ENCODE measurements at regions not wholly inside any gene's neighbourhood (a gene's known extent, or its start where the extent isn't known, plus 50 kb on each side); places are given as distances from the start of the nearest gene placed in this dataset.

DNA sequence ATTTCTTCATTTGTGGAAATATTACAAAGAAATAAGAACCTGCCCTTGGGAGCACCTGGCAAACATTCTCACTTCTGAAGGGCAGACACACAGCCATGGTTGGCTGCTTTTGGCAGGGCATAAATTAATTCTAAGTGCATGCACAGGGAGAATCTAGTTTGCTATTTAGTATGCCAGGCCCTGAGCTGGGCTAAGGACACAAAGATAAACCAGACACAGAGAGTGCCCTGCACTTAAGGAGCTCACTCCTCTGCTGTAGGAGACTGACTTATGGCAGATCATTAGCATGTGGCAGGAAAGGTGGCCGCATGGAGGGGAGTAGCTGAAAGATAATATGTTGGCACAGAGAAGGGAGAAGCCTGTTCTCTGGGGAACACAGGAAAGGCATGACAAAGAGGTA lies 367.0 kb downstream of the LPIN1 start:
- ChIA-PET CTCF (no interaction called here), RAD21 (ENCODE audit: low non-redundant PET in 1 of 2, low total read pairs in 2 of 2, uncharacterized antibody in 2 of 2, unreplicated experiment in 2 of 2) (no interaction called here)

More for the DNA sequence above, 367.0 kb downstream of the LPIN1 start:
- Histone ChIP-seq H3K79me2 (ENCODE audit: insufficient read depth, low read length) (no peaks in the 10 kb centered on the region), H3K27me3 (ENCODE audit: insufficient read depth, low read length) (no peaks in the 10 kb centered on the region), H3K4me3 (replicated peaks in 1 of 2; ENCODE audit: low read depth in 1 of 2, low read length in 2 of 2) (no peak overlapping the region), H3K4me2 (ENCODE audit: low read length) (no peak overlapping the region), H3K9me2 (ENCODE audit: insufficient read depth) (no peaks in the 10 kb centered on the region), H2AFZ (ENCODE audit: low read depth, low read length, poor library complexity, severe bottlenecking) (no peak overlapping the region), H3K9me3 (ENCODE audit: control insufficient read depth in 1 of 2, insufficient read depth in 1 of 2, low read depth in 1 of 2, low read length in 2 of 2) (no peaks in the 10 kb centered on the region), H3K9ac (ENCODE audit: low read length) (no peak overlapping the region), H3K27ac (ENCODE audit: low read depth, low read length) (no peak overlapping the region), H3K36me3 (ENCODE audit: control insufficient read depth in 1 of 2, insufficient read depth in 2 of 2, low read length in 2 of 2) (no peaks in the 10 kb centered on the region), H4K20me1 (ENCODE audit: insufficient read depth) (no peaks in the 10 kb centered on the region), H3K4me1 (ENCODE audit: control insufficient read depth in 1 of 2, insufficient read depth in 2 of 2, low read length in 2 of 2) (no peaks in the 10 kb centered on the region)
- no peak for ATAC-seq
- no TSS peak for BruUV-seq (replicated peaks)
- no peak for DNase-seq (ENCODE audit: low read depth, low spot score)
- intact Hi-C loops (cut with micrococcal nuclease): no loop called here
- TF ChIP-seq TCF7L2 (IDR thresholded peaks at IDR 0.05; ENCODE audit: borderline replicate concordance, extremely low read depth, insufficient read depth, insufficient read length) (no peak), ZFX (IDR thresholded peaks at IDR 0.05) (no peak), POLR2A (IDR thresholded peaks at IDR 0.05; ENCODE audit: borderline replicate concordance, extremely low read depth, insufficient read depth, insufficient read length) (no peak), YY1 (IDR thresholded peaks at IDR 0.05; ENCODE audit: extremely low read depth, insufficient replicate concordance, low read depth, low read length) (no peak), ZNF274 (IDR thresholded peaks at IDR 0.05; ENCODE audit: low read depth, low read length) (no peak), EZH2 (IDR thresholded peaks at IDR 0.05) (no peak), SIN3A (IDR thresholded peaks at IDR 0.05; ENCODE audit: low read depth) (no peak), JUND (IDR thresholded peaks at IDR 0.05) (no peak), FOSL1 (IDR thresholded peaks at IDR 0.05; ENCODE audit: low read depth) (no peak), SRF (IDR thresholded peaks at IDR 0.05; ENCODE audit: low read depth) (no peak), EZH2phosphoT487 (IDR thresholded peaks at IDR 0.05; ENCODE audit: borderline replicate concordance) (no peak), CBX3 (IDR thresholded peaks at IDR 0.05; ENCODE audit: low read depth) (no peak), CEBPB (IDR thresholded peaks at IDR 0.05; ENCODE audit: low read depth) (no peak), EGR1 (IDR thresholded peaks at IDR 0.05; ENCODE audit: low read depth) (no peak), RAD21 (IDR thresholded peaks at IDR 0.05; ENCODE audit: low read depth) (no peak)
- TF ChIP-seq, protein P1, sequence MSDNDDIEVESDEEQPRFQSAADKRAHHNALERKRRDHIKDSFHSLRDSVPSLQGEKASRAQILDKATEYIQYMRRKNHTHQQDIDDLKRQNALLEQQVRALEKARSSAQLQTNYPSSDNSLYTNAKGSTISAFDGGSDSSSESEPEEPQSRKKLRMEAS (IDR thresholded peaks at IDR 0.05): no peak
- TF ChIP-seq, protein P2, sequence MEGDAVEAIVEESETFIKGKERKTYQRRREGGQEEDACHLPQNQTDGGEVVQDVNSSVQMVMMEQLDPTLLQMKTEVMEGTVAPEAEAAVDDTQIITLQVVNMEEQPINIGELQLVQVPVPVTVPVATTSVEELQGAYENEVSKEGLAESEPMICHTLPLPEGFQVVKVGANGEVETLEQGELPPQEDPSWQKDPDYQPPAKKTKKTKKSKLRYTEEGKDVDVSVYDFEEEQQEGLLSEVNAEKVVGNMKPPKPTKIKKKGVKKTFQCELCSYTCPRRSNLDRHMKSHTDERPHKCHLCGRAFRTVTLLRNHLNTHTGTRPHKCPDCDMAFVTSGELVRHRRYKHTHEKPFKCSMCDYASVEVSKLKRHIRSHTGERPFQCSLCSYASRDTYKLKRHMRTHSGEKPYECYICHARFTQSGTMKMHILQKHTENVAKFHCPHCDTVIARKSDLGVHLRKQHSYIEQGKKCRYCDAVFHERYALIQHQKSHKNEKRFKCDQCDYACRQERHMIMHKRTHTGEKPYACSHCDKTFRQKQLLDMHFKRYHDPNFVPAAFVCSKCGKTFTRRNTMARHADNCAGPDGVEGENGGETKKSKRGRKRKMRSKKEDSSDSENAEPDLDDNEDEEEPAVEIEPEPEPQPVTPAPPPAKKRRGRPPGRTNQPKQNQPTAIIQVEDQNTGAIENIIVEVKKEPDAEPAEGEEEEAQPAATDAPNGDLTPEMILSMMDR (IDR thresholded peaks at IDR 0.05 in 2 of 3, conservative IDR thresholded peaks at IDR 0.05 in 1 of 3; ENCODE audit: borderline replicate concordance in 1 of 3, insufficient read depth in 1 of 3, low read depth in 2 of 3, low read length in 2 of 3): no peak
- TF ChIP-seq, protein P3, sequence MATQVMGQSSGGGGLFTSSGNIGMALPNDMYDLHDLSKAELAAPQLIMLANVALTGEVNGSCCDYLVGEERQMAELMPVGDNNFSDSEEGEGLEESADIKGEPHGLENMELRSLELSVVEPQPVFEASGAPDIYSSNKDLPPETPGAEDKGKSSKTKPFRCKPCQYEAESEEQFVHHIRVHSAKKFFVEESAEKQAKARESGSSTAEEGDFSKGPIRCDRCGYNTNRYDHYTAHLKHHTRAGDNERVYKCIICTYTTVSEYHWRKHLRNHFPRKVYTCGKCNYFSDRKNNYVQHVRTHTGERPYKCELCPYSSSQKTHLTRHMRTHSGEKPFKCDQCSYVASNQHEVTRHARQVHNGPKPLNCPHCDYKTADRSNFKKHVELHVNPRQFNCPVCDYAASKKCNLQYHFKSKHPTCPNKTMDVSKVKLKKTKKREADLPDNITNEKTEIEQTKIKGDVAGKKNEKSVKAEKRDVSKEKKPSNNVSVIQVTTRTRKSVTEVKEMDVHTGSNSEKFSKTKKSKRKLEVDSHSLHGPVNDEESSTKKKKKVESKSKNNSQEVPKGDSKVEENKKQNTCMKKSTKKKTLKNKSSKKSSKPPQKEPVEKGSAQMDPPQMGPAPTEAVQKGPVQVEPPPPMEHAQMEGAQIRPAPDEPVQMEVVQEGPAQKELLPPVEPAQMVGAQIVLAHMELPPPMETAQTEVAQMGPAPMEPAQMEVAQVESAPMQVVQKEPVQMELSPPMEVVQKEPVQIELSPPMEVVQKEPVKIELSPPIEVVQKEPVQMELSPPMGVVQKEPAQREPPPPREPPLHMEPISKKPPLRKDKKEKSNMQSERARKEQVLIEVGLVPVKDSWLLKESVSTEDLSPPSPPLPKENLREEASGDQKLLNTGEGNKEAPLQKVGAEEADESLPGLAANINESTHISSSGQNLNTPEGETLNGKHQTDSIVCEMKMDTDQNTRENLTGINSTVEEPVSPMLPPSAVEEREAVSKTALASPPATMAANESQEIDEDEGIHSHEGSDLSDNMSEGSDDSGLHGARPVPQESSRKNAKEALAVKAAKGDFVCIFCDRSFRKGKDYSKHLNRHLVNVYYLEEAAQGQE (IDR thresholded peaks at IDR 0.05; ENCODE audit: low read depth): no peak
- POLR2A ChIA-PET: no interaction called here
